HepG2 (cell line): ENCODE measurements at regions not wholly inside any gene's neighbourhood (a gene's known extent, or its start where the extent isn't known, plus 50 kb on each side); places are given as distances from the start of the nearest gene placed in this dataset.

Source experiments
- ATAC-seq: fragments of 200-7000 bp; cut with Tn5 transposase; 3 replicates; pipeline ENCODE4 v1.9.1; 2020; ENCODE audit warnings: mild to moderate bottlenecking, moderate library complexity
- BruUV-seq: library from RNA; stranded (reverse); fragments of 400-500 nt; replicated peaks from 2 replicates; lab custom pipeline; 2021; lab: Mats Ljungman, UMichigan
- CTCF ChIA-PET: fragments of 300-600 bp; formaldehyde crosslinking; extraction: SDS; loops from one replicate; lab custom pipeline; 2021; ENCODE audit warnings: low total read pairs, inconsistent platforms, low intra/inter-chr PET ratio; lab: Yijun Ruan, JAX
- POLR2A ChIA-PET: fragments of 350-600 bp; sonication (Branson Sonifier 250); formaldehyde crosslinking; loops from one replicate; lab custom pipeline; 2020; ENCODE audit warnings: antibody characterized with exemption, inconsistent platforms; lab: Yijun Ruan, JAX
- DNase-seq: peaks from one replicate; pipeline ENCODE4 v3.0.0-alpha.2; 2015; ENCODE audit warnings: low spot score
- FAIRE-seq: peaks from 3 replicates; lab custom pipeline; 2011; peaks lifted over from hg19 to GRCh38; lab: Jason Lieb, UNC
- H2AFZ ChIP-seq: one replicate; pipeline ENCODE4 v1.6.1; 2011; ENCODE audit warnings: low read length, inconsistent platforms
- H3K27ac ChIP-seq: fragments of 300-600 bp; 3 replicates; pipeline ENCODE4 v1.8.0; 2011; ENCODE audit warnings: mixed run types, mild to moderate bottlenecking, mixed read lengths, low read length, inconsistent platforms; ENCODE audit not compliant: insufficient read depth; ENCODE audit errors: extremely low read length
- H3K27me3 ChIP-seq, 2 experiments: fragments of 200-600 bp in 1 of 2; 2 replicates in 1 of 2; 3 replicates in 1 of 2; pipeline versions ENCODE4 v1.6.0 to v1.8.0; 2011; ENCODE audit warnings: low read length in 2 of 2, mild to moderate bottlenecking in 2 of 2, moderate library complexity in 2 of 2, inconsistent platforms in 1 of 2; ENCODE audit not compliant: insufficient read depth in 2 of 2, control insufficient read depth in 1 of 2
- H3K36me3 ChIP-seq, 2 experiments: fragments of 200-600 bp in 1 of 2; replicated peaks in 1 of 2; 2 replicates in 1 of 2; 3 replicates in 1 of 2; pipeline versions ENCODE4 v1.5.1 to v1.8.0; 2011; ENCODE audit warnings: low read length in 2 of 2, inconsistent platforms in 1 of 2; ENCODE audit not compliant: insufficient read depth in 2 of 2, control insufficient read depth in 1 of 2
- H3K4me1 ChIP-seq: 2 replicates; pipeline ENCODE4 v1.5.1; 2012; ENCODE audit warnings: low read length, inconsistent platforms; ENCODE audit not compliant: insufficient read depth
- H3K4me2 ChIP-seq: 2 replicates; pipeline ENCODE4 v1.6.0; 2011; ENCODE audit warnings: low read depth, low read length, inconsistent platforms
- H3K4me3 ChIP-seq, 3 experiments: fragments of 200-600 bp in 1 of 3; sonication (generic), shearing (Covaris generic) in 1 of 3; replicated peaks in 1 of 3; 2 replicates each; pipeline ENCODE4 v1.5.1; 2011 to 2016; ENCODE audit warnings: low read length in 3 of 3, inconsistent platforms in 2 of 3, low read depth in 2 of 3, mild to moderate bottlenecking in 2 of 3, control low read depth in 1 of 3, mixed read lengths in 1 of 3; ENCODE audit not compliant: insufficient read depth in 1 of 3
- H3K79me2 ChIP-seq: one replicate; pipeline ENCODE4 v1.6.1; 2011; ENCODE audit warnings: low read length, inconsistent platforms; ENCODE audit not compliant: insufficient read depth
- H3K9ac ChIP-seq: 2 replicates; pipeline ENCODE4 v1.6.0; 2011; ENCODE audit warnings: mild to moderate bottlenecking, low read depth, low read length, inconsistent platforms; ENCODE audit not compliant: insufficient read depth
- H3K9me3 ChIP-seq: 2 replicates; pipeline ENCODE4 v1.5.1; 2012; ENCODE audit warnings: mild to moderate bottlenecking, low read length
- H4K20me1 ChIP-seq: 2 replicates; pipeline ENCODE4 v1.6.0; 2011; ENCODE audit warnings: inconsistent platforms, mild to moderate bottlenecking, low read length, moderate library complexity; ENCODE audit not compliant: insufficient read depth
- DDIT3 ChIP-seq: sonication (generic); formaldehyde crosslinking; IDR thresholded peaks from 2 replicates; pipeline ENCODE4 v1.4.0; 2020; ENCODE audit warnings: mild to moderate bottlenecking, missing genetic modification reagents
- IRF2 ChIP-seq: IDR thresholded peaks from 2 replicates; pipeline ENCODE4 v1.6.1; 2018; ENCODE audit warnings: missing genetic modification reagents, missing compliant biosample characterization
- MTERF4 ChIP-seq: sonication (generic); formaldehyde crosslinking; IDR thresholded peaks from 2 replicates; pipeline ENCODE4 v1.8.0; 2023; ENCODE audit warnings: mild to moderate bottlenecking, missing genetic modification reagents
- PBX3 ChIP-seq: sonication (generic); formaldehyde crosslinking; IDR thresholded peaks from 2 replicates; pipeline ENCODE4 v1.8.1; 2023; ENCODE audit warnings: missing genetic modification reagents, inconsistent platforms, borderline replicate concordance
- SATB2 ChIP-seq: sonication (generic); formaldehyde crosslinking; IDR thresholded peaks from 2 replicates; pipeline ENCODE4 v1.5.0; 2020; ENCODE audit warnings: missing genetic modification reagents
- ZBTB3 ChIP-seq: sonication (generic); formaldehyde crosslinking; IDR thresholded peaks from 2 replicates; pipeline ENCODE4 v1.4.0; 2020; ENCODE audit warnings: low read depth, mild to moderate bottlenecking, moderate library complexity, missing genetic modification reagents, borderline replicate concordance
- ZBTB37 ChIP-seq: sonication (generic); formaldehyde crosslinking; IDR thresholded peaks from 2 replicates; pipeline ENCODE4 v1.4.0; 2020; ENCODE audit warnings: mild to moderate bottlenecking, missing genetic modification reagents
- ZFX ChIP-seq: sonication (generic); formaldehyde crosslinking; IDR thresholded peaks from 2 replicates; pipeline ENCODE4 v1.4.0; 2020; ENCODE audit warnings: mild to moderate bottlenecking, low read depth, missing genetic modification reagents, moderate library complexity
- ZNF280D ChIP-seq: sonication (generic); formaldehyde crosslinking; IDR thresholded peaks from 2 replicates; pipeline ENCODE4 v1.5.1; 2020; ENCODE audit warnings: mild to moderate bottlenecking, missing genetic modification reagents
- ZNF44 ChIP-seq: sonication (generic); formaldehyde crosslinking; IDR thresholded peaks from 2 replicates; pipeline ENCODE4 v1.5.1; 2020; ENCODE audit warnings: mild to moderate bottlenecking, missing genetic modification reagents
- ZNF691 ChIP-seq: sonication (generic); formaldehyde crosslinking; IDR thresholded peaks from 2 replicates; pipeline ENCODE4 v1.4.0; 2020; ENCODE audit warnings: missing genetic modification reagents, low read depth, mild to moderate bottlenecking, borderline replicate concordance
- WGBS: methylation state at CpG from one replicate; pipeline ENCODE4 v1.1.6; 2017; ENCODE audit warnings: low lambda C conversion rate; 5-methylcytosine and 5-hydroxymethylcytosine counted together
- in situ Hi-C: cut with HindIII; loops from 2 replicates; pipeline ENCODE4 v1.10.0; 2017; ENCODE audit warnings: low pct_unique_long_range_greater_than_20kb; ENCODE audit not compliant: extremely low pct_ligation_motif_present
- intact Hi-C: fragments of 100-400 bp; cut with micrococcal nuclease; formaldehyde crosslinking; loops from one replicate; pipeline ENCODE4 v1.10.0; 2022; ENCODE audit not compliant: unreplicated experiment

GRCh38 chr4:136590440-136590839 is 941.9 kb downstream of the PCDH18 start:
- in situ Hi-C loops (no loop called here), intact Hi-C loops (no loop called here)
- ChIA-PET POLR2A (no interaction called here), CTCF (no interaction called here)
- ATAC-seq (no peak), DNase-seq (no peak)
- H3K27ac ChIP-seq = no peak overlapping the region
- H3K79me2 ChIP-seq = no peaks in the 10 kb centered on the region
- no peaks in the 10 kb centered on the region for H3K4me1 ChIP-seq
- 0% methylated on average over 1 of the region's 1 CpG for WGBS
- no peak overlapping the region for H3K9ac ChIP-seq
- TF ChIP-seq ZNF44 (CRISPR knock-in tag) (no peak), ZBTB3 (no peak), ZFX (CRISPR knock-in tag) (no peak), IRF2 (CRISPR knock-in tag) (no peak), SATB2 (no peak), ZNF280D (CRISPR knock-in tag) (no peak)
- TF ChIP-seq, all 625 proteins: peak for 0
- Histone ChIP-seq H4K20me1 (no peaks in the 10 kb centered on the region), H3K9me3 (no peaks in the 10 kb centered on the region), H2AFZ (no peak overlapping the region), H3K4me3 (no peak overlapping the region), H3K27me3 (no peaks in the 10 kb centered on the region), H3K4me2 (no peak overlapping the region), H3K36me3 (no peaks in the 10 kb centered on the region)
- no TSS peak for BruUV-seq
- no peak for FAIRE-seq

GRCh38 chr4:136583567-136583966 is 948.7 kb downstream of the PCDH18 start:
- WGBS = 42% methylated on average over 1 of the region's 1 CpG
- ChIA-PET POLR2A (no interaction called here), CTCF (no interaction called here)
- Histone ChIP-seq H4K20me1 (no peaks in the 10 kb centered on the region), H3K27ac (no peak overlapping the region), H3K36me3 (no peaks in the 10 kb centered on the region), H3K27me3 (no peaks in the 10 kb centered on the region), H2AFZ (no peak overlapping the region), H3K9me3 (no peaks in the 10 kb centered on the region), H3K4me3 (no peak overlapping the region), H3K9ac (no peak overlapping the region), H3K79me2 (no peaks in the 10 kb centered on the region), H3K4me2 (no peak overlapping the region), H3K4me1 (no peaks in the 10 kb centered on the region)
- intact Hi-C loops = no loop called here
- in situ Hi-C loops = no loop called here
- no TSS peak for BruUV-seq
- DNase-seq (no peak), ATAC-seq (no peak), FAIRE-seq (no peak)
- TF ChIP-seq PBX3 (CRISPR knock-in tag) (no peak), ZNF691 (CRISPR knock-in tag) (no peak), MTERF4 (no peak), ZBTB37 (CRISPR knock-in tag) (no peak), DDIT3 (no peak)
